ENCODE measurements at regions not wholly inside any gene's neighbourhood (a gene's known extent, or its start where the extent isn't known, plus 50 kb on each side); places are given as distances from the start of the nearest gene placed in this dataset.
"Not testable (repeated sequence)": the region's sequence is repeated elsewhere in the genome, so short reads cannot be mapped to it uniquely, and the experiment has no call there.

GRCh38 chr1:173300061-173301044 lies 93.2 kb upstream of the TNFSF4 start:
- DNase-seq (ENCODE audit: low read depth in 2 of 2) = no peak

GRCh38 chr1:173301507-173301906 lies 94.4 kb upstream of the TNFSF4 start:
- no peak for DNase-seq (ENCODE audit: low read depth in 2 of 2)

GRCh38 chr1:173302366-173302765 lies 95.2 kb upstream of the TNFSF4 start:
- no peak for DNase-seq (ENCODE audit: low read depth in 2 of 2)

- no peak for DNase-seq (ENCODE audit: low read depth in 2 of 2)
Measured at GRCh38 chr1:173302890-173303829, 96.0 kb upstream of the TNFSF4 start.

- no peak for DNase-seq (ENCODE audit: low read depth in 2 of 2)
Measured at GRCh38 chr1:173303984-173304383, 96.9 kb upstream of the TNFSF4 start.

- DNase-seq (ENCODE audit: low read depth in 2 of 2) = no peak
Measured at GRCh38 chr1:173304529-173305227, 97.5 kb upstream of the TNFSF4 start.

- DNase-seq (ENCODE audit: low read depth in 2 of 2) = no peak
Measured at GRCh38 chr1:173307845-173308244, 100.7 kb upstream of the TNFSF4 start.

GRCh38 chr1:173314656-173315055 lies 107.5 kb upstream of the TNFSF4 start:
- no peak for DNase-seq (ENCODE audit: low read depth in 2 of 2)

GRCh38 chr1:173315296-173315695 lies 108.2 kb upstream of the TNFSF4 start:
- DNase-seq (ENCODE audit: low read depth in 2 of 2) = no peak

GRCh38 chr1:173318788-173319187 lies 111.7 kb upstream of the TNFSF4 start:
- DNase-seq (ENCODE audit: low read depth in 2 of 2) = no peak

- DNase-seq (ENCODE audit: low read depth in 2 of 2) = not testable (repeated sequence)
Measured at GRCh38 chr1:173324352-173324751, 117.2 kb upstream of the TNFSF4 start.

GRCh38 chr1:173327987-173328386 lies 120.9 kb upstream of the TNFSF4 start:
- DNase-seq (ENCODE audit: low read depth in 2 of 2) = not testable (repeated sequence)

GRCh38 chr1:173328961-173329360 lies 121.8 kb upstream of the TNFSF4 start:
- no peak for DNase-seq (ENCODE audit: low read depth in 2 of 2)

- DNase-seq (ENCODE audit: low read depth in 2 of 2) = no peak
Measured at GRCh38 chr1:173329726-173330125, 122.6 kb upstream of the TNFSF4 start.

- DNase-seq (ENCODE audit: low read depth in 2 of 2) = no peak
Measured at GRCh38 chr1:173330149-173330951, 123.2 kb upstream of the TNFSF4 start.

- DNase-seq (ENCODE audit: low read depth in 2 of 2) = not testable (repeated sequence)
Measured at GRCh38 chr1:173330952-173331548, 123.9 kb upstream of the TNFSF4 start.

- DNase-seq (ENCODE audit: low read depth in 2 of 2) = no peak
Measured at GRCh38 chr1:173332026-173332425, 124.9 kb upstream of the TNFSF4 start.

GRCh38 chr1:173333581-173333980 lies 126.5 kb upstream of the TNFSF4 start:
- no peak for DNase-seq (ENCODE audit: low read depth in 2 of 2)

- DNase-seq (ENCODE audit: low read depth in 2 of 2) = no peak
Measured at GRCh38 chr1:173337126-173337525, 130.0 kb upstream of the TNFSF4 start.

- no peak for DNase-seq (ENCODE audit: low read depth in 2 of 2)
Measured at GRCh38 chr1:173341307-173341706, 134.2 kb upstream of the TNFSF4 start.

Measured in stimulated activated CD8-positive, alpha-beta memory T cell treated with anti-CD3 and anti-CD28 coated beads, Interleukin-15, amount 100 ng/mL, for 48 hours (primary cell).